T-cell (primary cell): ENCODE measurements at regions not wholly inside any gene's neighbourhood (a gene's known extent, or its start where the extent isn't known, plus 50 kb on each side); places are given as distances from the start of the nearest gene placed in this dataset.

Experiments used
- ATAC-seq, 4 experiments: fragments of 200-7000 bp in 3 of 4; fragments of 150-1000 bp in 1 of 4; cut with Tn5 transposase; replicated peaks in 1 of 4; 1 replicate in 3 of 4; 2 replicates in 1 of 4; pipeline ENCODE4 v1.10.0; 2021; ENCODE audit warnings: moderate library complexity in 3 of 4, mild to moderate bottlenecking in 2 of 4, moderate number of reproducible peaks in 1 of 4
- CTCF ChIA-PET, 2 donors: fragments of 300-600 bp; sonication (Branson Sonifier 250); formaldehyde crosslinking; loops; one replicate each; lab custom pipeline; 2022; ENCODE audit warnings: antibody characterized with exemption in 2 of 2; lab: Charles Lee
- POLR2A ChIA-PET, 2 donors: fragments of 300-600 bp; sonication (Branson Sonifier 250); formaldehyde crosslinking; loops; one replicate each; lab custom pipeline; 2022; ENCODE audit warnings: antibody characterized with exemption in 2 of 2; lab: Charles Lee
- DNase-seq, 35 experiments: peaks; one replicate each; pipeline versions ENCODE4 v3.0.0 to v3.0.0-alpha.2; 2013 to 2023
- H3K27ac ChIP-seq: one replicate; pipeline ENCODE4 v1.5.1; 2013; ENCODE audit warnings: low read length
- H3K27me3 ChIP-seq, 2 experiments: replicated peaks in 1 of 2; 1 replicate in 1 of 2; 2 replicates in 1 of 2; pipeline versions ENCODE4 v1.6.1 to v1.7.0; 2013; ENCODE audit warnings: low read length in 1 of 2, mixed read lengths in 1 of 2; ENCODE audit not compliant: control insufficient read depth in 2 of 2, insufficient read depth in 2 of 2; ENCODE audit errors: extremely low read depth in 1 of 2
- H3K36me3 ChIP-seq, 2 donors: 1 replicate in 1 of 2; 2 replicates in 1 of 2; pipeline versions ENCODE4 v1.6.1 to v1.7.0; 2013; ENCODE audit warnings: low read length in 1 of 2; ENCODE audit not compliant: control insufficient read depth in 2 of 2, insufficient read depth in 1 of 2; ENCODE audit errors: extremely low read depth in 1 of 2
- H3K4me1 ChIP-seq, 2 experiments: 1 replicate in 1 of 2; 2 replicates in 1 of 2; pipeline versions ENCODE4 v1.6.1 to v1.7.0; 2013; ENCODE audit warnings: low read length in 2 of 2, mixed read lengths in 1 of 2; ENCODE audit not compliant: insufficient read depth in 2 of 2, control insufficient read depth in 1 of 2; ENCODE audit errors: extremely low read depth in 1 of 2
- H3K4me3 ChIP-seq, 2 donors: 1 replicate in 1 of 2; 2 replicates in 1 of 2; pipeline versions ENCODE4 v1.5.1 to v1.7.0; 2013; ENCODE audit warnings: mild to moderate bottlenecking in 2 of 2, low read length in 1 of 2, moderate library complexity in 1 of 2; ENCODE audit not compliant: control insufficient read depth in 1 of 2; ENCODE audit errors: extremely low read depth in 1 of 2
- H3K9me3 ChIP-seq: 2 replicates; pipeline ENCODE4 v1.7.0; 2013
- H3K27ac Mint-ChIP-seq, 2 donors: one replicate each; pipeline ENCODE4 v1.8.0; 2020 to 2021; ENCODE audit warnings: mild to moderate bottlenecking in 2 of 2, mixed read lengths in 2 of 2
- H3K27me3 Mint-ChIP-seq, 2 donors: one replicate each; pipeline ENCODE4 v1.8.0; 2021 to 2022; ENCODE audit warnings: mixed read lengths in 2 of 2
- H3K36me3 Mint-ChIP-seq: one replicate; pipeline ENCODE4 v1.8.0; 2021; ENCODE audit warnings: mixed read lengths
- H3K4me1 Mint-ChIP-seq, 3 donors: one replicate each; pipeline ENCODE4 v1.8.0; 2020 to 2022; ENCODE audit warnings: mixed read lengths in 3 of 3, mild to moderate bottlenecking in 1 of 3
- H3K4me3 Mint-ChIP-seq, 3 donors: one replicate each; pipeline ENCODE4 v1.8.0; 2020 to 2022; ENCODE audit warnings: mild to moderate bottlenecking in 3 of 3, mixed read lengths in 3 of 3, moderate library complexity in 3 of 3
- H3K9me3 Mint-ChIP-seq, 3 donors: one replicate each; pipeline ENCODE4 v1.8.0; 2020 to 2022; ENCODE audit warnings: mixed read lengths in 3 of 3
- WGBS: methylation state at CpG from one replicate; pipeline ENCODE4 v1.1.5; 2013; ENCODE audit warnings: missing lambda C conversion rate; ENCODE audit not compliant: insufficient coverage; 5-methylcytosine and 5-hydroxymethylcytosine counted together

DNA sequence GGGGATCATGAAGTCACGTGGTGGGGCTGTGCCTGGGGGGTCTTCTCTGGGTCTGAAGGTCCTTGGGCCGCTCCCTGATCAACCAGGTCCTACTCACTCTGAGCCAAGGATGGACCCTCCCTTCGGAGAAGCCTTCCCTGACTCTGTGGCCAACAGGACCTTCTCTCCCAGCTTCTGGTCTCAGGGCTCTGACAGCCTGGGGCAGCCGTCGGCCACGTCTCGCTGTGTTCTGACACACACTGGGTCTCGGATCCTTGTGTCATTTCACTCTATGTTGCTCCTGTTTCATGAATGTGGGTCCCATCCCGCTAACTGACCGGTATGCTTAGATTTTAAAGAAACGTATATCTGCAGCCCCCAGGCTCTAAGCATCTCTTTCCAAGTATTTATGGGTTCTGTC, 256.1 kb downstream of the ENGASE start:
- ChIA-PET CTCF (no interaction called here), POLR2A (no interaction called here)
- H3K27me3 ChIP-seq = peaks cover 0 to 82% of the 10 kb centered on the region in 2 experiments
- H3K36me3 ChIP-seq = no peaks in the 10 kb centered on the region
- ATAC-seq = no peak
- no peak overlapping the region for H3K4me3 ChIP-seq
- H3K27me3 Mint-ChIP-seq = peaks cover 48 to 76% of the 10 kb centered on the region in 2 donors
- no peaks in the 10 kb centered on the region for H3K4me1 Mint-ChIP-seq
- no peak overlapping the region for H3K27ac ChIP-seq
- no peak overlapping the region for H3K27ac Mint-ChIP-seq
- WGBS = 70% methylated on average over 10 of the region's 11 CpGs
- no peak overlapping the region for H3K4me3 Mint-ChIP-seq
- H3K9me3 Mint-ChIP-seq = no peaks in the 10 kb centered on the region
- no peak for DNase-seq
- no peaks in the 10 kb centered on the region for H3K9me3 ChIP-seq
- no peaks in the 10 kb centered on the region for H3K4me1 ChIP-seq
- no peaks in the 10 kb centered on the region for H3K36me3 Mint-ChIP-seq

GRCh38 chr17:79330229-79330628, 255.6 kb downstream of the ENGASE start:
- DNase-seq = no peak
- Mint-ChIP-seq H3K4me1 (no peaks in the 10 kb centered on the region), H3K36me3 (no peaks in the 10 kb centered on the region), H3K9me3 (no peaks in the 10 kb centered on the region), H3K27ac (no peak overlapping the region), H3K4me3 (no peak overlapping the region), H3K27me3 (peaks cover 50 to 77% of the 10 kb centered on the region in 2 donors)
- Histone ChIP-seq H3K27ac (no peak overlapping the region), H3K36me3 (no peaks in the 10 kb centered on the region), H3K27me3 (peaks cover 0 to 77% of the 10 kb centered on the region in 2 experiments), H3K4me1 (no peaks in the 10 kb centered on the region), H3K4me3 (no peak overlapping the region), H3K9me3 (no peaks in the 10 kb centered on the region)
- ChIA-PET CTCF (no interaction called here), POLR2A (no interaction called here)
- no peak for ATAC-seq
- whole genome bisulfite sequencing = no CpG with 5 or more reads among the region's 8 CpGs

DNA sequence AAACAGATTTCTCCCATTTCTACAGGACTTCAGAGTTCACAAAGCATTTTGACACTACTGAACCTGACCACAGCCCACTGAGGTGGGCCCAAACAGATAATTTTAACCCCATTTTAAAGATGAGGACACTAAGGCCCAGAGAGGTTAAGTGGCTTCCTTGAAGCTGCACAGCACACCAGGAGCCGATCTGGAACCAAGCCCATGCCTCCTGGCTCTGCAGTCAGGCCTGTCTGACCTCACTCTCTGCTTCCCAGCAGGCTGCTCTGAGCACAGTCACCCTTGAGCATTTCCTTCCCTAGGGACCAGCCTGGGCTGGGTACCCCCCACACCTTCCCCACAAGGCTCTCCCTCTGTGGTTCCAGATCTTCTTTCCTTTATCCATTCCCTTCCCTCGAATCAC, 252.2 kb downstream of the ENGASE start:
- Histone ChIP-seq H3K27me3 (peaks cover 0 to 78% of the 10 kb centered on the region in 2 experiments), H3K27ac (no peak overlapping the region), H3K4me1 (no peaks in the 10 kb centered on the region), H3K36me3 (no peaks in the 10 kb centered on the region), H3K9me3 (no peaks in the 10 kb centered on the region), H3K4me3 (no peak overlapping the region)
- POLR2A ChIA-PET = no interaction called here
- H3K4me3 Mint-ChIP-seq = no peak overlapping the region
- 52% methylated on average over 2 of the region's 2 CpGs for WGBS
- H3K36me3 Mint-ChIP-seq = no peaks in the 10 kb centered on the region
- H3K9me3 Mint-ChIP-seq = no peaks in the 10 kb centered on the region
- H3K27me3 Mint-ChIP-seq = peaks cover 38 to 56% of the 10 kb centered on the region in 2 donors
- no peak for DNase-seq
- H3K27ac Mint-ChIP-seq = no peak overlapping the region
- CTCF ChIA-PET = no interaction called here
- no peaks in the 10 kb centered on the region for H3K4me1 Mint-ChIP-seq
- no peak for ATAC-seq

DNA sequence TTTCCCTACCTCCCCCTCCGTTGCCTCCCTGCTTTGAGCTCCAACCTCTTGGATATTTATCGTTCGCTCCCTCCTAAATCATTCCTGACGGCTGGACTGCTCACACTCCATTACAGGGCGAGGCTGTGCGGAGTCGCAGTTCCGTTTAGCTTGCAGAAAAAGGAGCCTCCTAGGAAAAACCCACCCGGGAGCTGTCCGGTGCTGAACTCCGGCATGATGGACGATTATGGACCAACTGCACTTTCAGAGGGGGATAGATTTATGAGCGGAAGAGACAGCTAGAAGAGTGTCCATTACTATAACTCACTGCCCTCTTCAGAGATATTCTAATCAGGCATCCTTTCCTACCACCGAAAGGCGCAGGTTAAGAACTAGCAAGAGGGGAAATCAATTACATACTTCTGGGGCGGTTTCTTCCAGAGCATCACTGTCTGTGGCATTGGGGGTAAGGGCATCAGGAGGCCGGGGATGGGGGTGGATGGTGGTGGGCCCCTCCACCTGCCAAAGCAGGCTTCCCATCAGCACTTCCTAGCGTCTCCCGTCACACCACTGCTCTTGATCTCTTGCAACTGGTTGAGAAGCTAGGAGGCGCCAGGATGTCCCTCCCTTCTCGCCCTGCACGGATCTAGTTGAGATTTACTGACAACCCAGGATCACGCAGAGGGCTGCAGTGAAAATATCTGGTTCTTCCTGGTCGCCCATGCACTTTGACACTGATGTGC, 251.2 kb downstream of the ENGASE start:
- no peaks in the 10 kb centered on the region for H3K9me3 ChIP-seq
- 33% methylated on average over 13 of the region's 24 CpGs for WGBS
- Mint-ChIP-seq H3K4me1 (no peaks in the 10 kb centered on the region), H3K36me3 (no peaks in the 10 kb centered on the region), H3K27me3 (peaks cover 36 to 52% of the 10 kb centered on the region in 2 donors), H3K27ac (no peak overlapping the region), H3K4me3 (no peak overlapping the region), H3K9me3 (no peaks in the 10 kb centered on the region)
- POLR2A ChIA-PET = no interaction called here
- H3K36me3 ChIP-seq = no peaks in the 10 kb centered on the region
- no peak overlapping the region for H3K27ac ChIP-seq
- no peaks in the 10 kb centered on the region for H3K4me1 ChIP-seq
- no peak overlapping the region for H3K4me3 ChIP-seq
- DNase-seq = no peak
- CTCF ChIA-PET = no interaction called here
- ATAC-seq = no peak
- peaks cover 0 to 73% of the 10 kb centered on the region in 2 experiments for H3K27me3 ChIP-seq

DNA sequence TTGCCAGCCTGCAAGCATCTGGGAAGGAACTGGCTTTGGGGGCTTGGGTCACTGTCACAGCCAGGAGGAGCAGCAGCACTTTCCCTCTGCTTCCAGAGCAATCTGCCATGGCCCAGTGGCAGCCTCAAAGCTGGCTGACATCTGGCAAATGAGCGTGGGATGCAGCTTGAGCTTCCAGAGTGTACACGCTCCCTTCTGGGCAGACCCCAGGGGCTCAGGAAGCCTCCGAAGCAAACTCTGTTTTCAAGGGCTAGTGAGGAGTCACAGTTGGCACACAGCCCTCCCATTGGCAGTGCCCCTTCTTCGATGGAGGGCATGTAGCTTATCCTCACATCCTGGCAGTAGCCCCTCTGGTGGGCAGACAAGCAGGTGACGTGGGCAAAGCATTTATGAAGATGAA, 249.6 kb downstream of the ENGASE start:
- Histone ChIP-seq H3K27me3 (peaks cover 0 to 70% of the 10 kb centered on the region in 2 experiments), H3K4me1 (no peaks in the 10 kb centered on the region), H3K27ac (no peak overlapping the region), H3K9me3 (no peaks in the 10 kb centered on the region), H3K4me3 (no peak overlapping the region), H3K36me3 (no peaks in the 10 kb centered on the region)
- H3K36me3 Mint-ChIP-seq = no peaks in the 10 kb centered on the region
- H3K27me3 Mint-ChIP-seq = peaks cover 32 to 45% of the 10 kb centered on the region in 2 donors
- H3K4me1 Mint-ChIP-seq = no peaks in the 10 kb centered on the region
- WGBS = 53% methylated on average over 5 of the region's 5 CpGs
- no peak overlapping the region for H3K4me3 Mint-ChIP-seq
- H3K9me3 Mint-ChIP-seq = no peaks in the 10 kb centered on the region
- no peak for DNase-seq
- no peak overlapping the region for H3K27ac Mint-ChIP-seq
- ChIA-PET CTCF (no interaction called here), POLR2A (no interaction called here)
- ATAC-seq = no peak

DNA sequence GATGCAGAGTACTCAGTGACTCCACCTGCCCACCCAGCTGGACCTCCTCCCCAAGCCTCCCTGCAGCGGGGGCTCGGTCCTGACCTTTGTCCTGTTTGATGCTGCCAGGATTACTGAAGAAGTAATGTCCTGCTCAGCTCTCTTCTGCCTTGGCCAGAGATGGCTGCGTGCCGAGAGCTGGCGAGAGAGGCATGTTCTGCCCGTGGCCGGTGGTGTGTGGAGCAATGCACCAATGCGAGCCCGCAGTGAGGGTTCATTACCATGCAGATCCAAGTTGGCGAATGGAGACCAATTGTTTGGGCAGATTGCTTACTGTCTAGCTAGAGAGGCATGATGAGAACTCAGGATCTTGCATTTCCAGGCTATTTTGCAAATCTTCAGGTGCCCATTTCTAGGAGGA, 248.9 kb downstream of the ENGASE start:
- POLR2A ChIA-PET = no interaction called here
- H3K4me3 ChIP-seq = no peak overlapping the region
- WGBS = 71% methylated on average over 10 of the region's 10 CpGs
- H3K27me3 Mint-ChIP-seq = peaks cover 28 to 44% of the 10 kb centered on the region in 2 donors
- ATAC-seq = no peak
- H3K9me3 Mint-ChIP-seq = no peaks in the 10 kb centered on the region
- no peaks in the 10 kb centered on the region for H3K9me3 ChIP-seq
- H3K27me3 ChIP-seq = peaks cover 0 to 65% of the 10 kb centered on the region in 2 experiments
- H3K27ac ChIP-seq = no peak overlapping the region
- CTCF ChIA-PET = no interaction called here
- no peak overlapping the region for H3K27ac Mint-ChIP-seq
- no peaks in the 10 kb centered on the region for H3K36me3 Mint-ChIP-seq
- H3K4me1 Mint-ChIP-seq = no peaks in the 10 kb centered on the region
- H3K4me1 ChIP-seq = no peaks in the 10 kb centered on the region
- no peaks in the 10 kb centered on the region for H3K36me3 ChIP-seq
- H3K4me3 Mint-ChIP-seq = no peak overlapping the region
- DNase-seq = no peak
